GM18517 (cell line): ENCODE measurements at regions not wholly inside any gene's neighbourhood (a gene's known extent, or its start where the extent isn't known, plus 50 kb on each side); places are given as distances from the start of the nearest gene placed in this dataset.

Experiments used
- ATAC-seq: cut with Tn5 transposase; IDR thresholded peaks from one replicate; pipeline ENCODE4 v1.9.1; 2021; ENCODE audit warnings: mild to moderate bottlenecking, moderate library complexity; ENCODE audit not compliant: unreplicated experiment

- no peak for ATAC-seq
Measured at GRCh38 chr11:64456509-64457320, 97.8 kb downstream of the RPS6KA4 start.

- ATAC-seq = no peak
Measured at GRCh38 chr11:64457416-64458010, 98.2 kb upstream of the SLC22A11 start.

- ATAC-seq = no peak
Measured at GRCh38 chr11:64458997-64459396, 96.7 kb upstream of the SLC22A11 start.

GRCh38 chr11:64459609-64460008 lies 96.1 kb upstream of the SLC22A11 start:
- no peak for ATAC-seq

GRCh38 chr11:64461081-64461480 lies 94.7 kb upstream of the SLC22A11 start:
- ATAC-seq = no peak

GRCh38 chr11:64466115-64466718 lies 89.5 kb upstream of the SLC22A11 start:
- no peak for ATAC-seq

GRCh38 chr11:64469288-64469687 lies 86.5 kb upstream of the SLC22A11 start:
- no peak for ATAC-seq

GRCh38 chr11:64472593-64473455 lies 82.9 kb upstream of the SLC22A11 start:
- ATAC-seq = no peak

GRCh38 chr11:64474680-64475079 lies 81.1 kb upstream of the SLC22A11 start:
- no peak for ATAC-seq

- ATAC-seq = no peak
Measured at GRCh38 chr11:64475145-64475544, 80.6 kb upstream of the SLC22A11 start.

GRCh38 chr11:64476881-64477280 lies 78.9 kb upstream of the SLC22A11 start:
- ATAC-seq = no peak

GRCh38 chr11:64477675-64478074 lies 78.1 kb upstream of the SLC22A11 start:
- no peak for ATAC-seq

GRCh38 chr11:64482588-64482987 lies 73.2 kb upstream of the SLC22A11 start:
- no peak for ATAC-seq

GRCh38 chr11:64484191-64485022 lies 71.3 kb upstream of the SLC22A11 start:
- no peak for ATAC-seq

- no peak for ATAC-seq
Measured at GRCh38 chr11:64485074-64485473, 70.7 kb upstream of the SLC22A11 start.

GRCh38 chr11:64489831-64490441 lies 65.8 kb upstream of the SLC22A11 start:
- ATAC-seq = no peak

- no peak for ATAC-seq
Measured at GRCh38 chr11:64490562-64491216, 65.1 kb upstream of the SLC22A11 start.

- ATAC-seq = no peak
Measured at GRCh38 chr11:64492561-64492960, 63.2 kb upstream of the SLC22A11 start.

- no peak for ATAC-seq
Measured at GRCh38 chr11:64498136-64498535, 57.6 kb upstream of the SLC22A11 start.
